ENCODE measurements at regions not wholly inside any gene's neighbourhood (a gene's known extent, or its start where the extent isn't known, plus 50 kb on each side); places are given as distances from the start of the nearest gene placed in this dataset.

- no peak for TF ChIP-seq CTCF (IDR thresholded peaks at IDR 0.05)
- TF ChIP-seq POLR2A (IDR thresholded peaks at IDR 0.05; ENCODE audit: low read length): no peak
- TF ChIP-seq RFX5 (IDR thresholded peaks at IDR 0.05): no peak
- no peak for TF ChIP-seq JUN (IDR thresholded peaks at IDR 0.05)
- TF ChIP-seq EP300 (IDR thresholded peaks at IDR 0.05): no peak
- TF ChIP-seq BHLHE40 (IDR thresholded peaks at IDR 0.05; ENCODE audit: low read depth, low read length): no peak
- TF ChIP-seq GATA3 (IDR thresholded peaks at IDR 0.05; ENCODE audit: borderline replicate concordance): no peak
- no peak for TF ChIP-seq MAFK (IDR thresholded peaks at IDR 0.05; ENCODE audit: partially characterized antibody)
- TF ChIP-seq MAZ (IDR thresholded peaks at IDR 0.05; ENCODE audit: borderline replicate concordance, low read depth, low read length): no peak
Measured at GRCh38 chr12:24025153-24025798, 75.8 kb upstream of the SOX5 start.
